Omental fat pad (tissue), 3 donors: ENCODE measurements at regions not wholly inside any gene's neighbourhood (a gene's known extent, or its start where the extent isn't known, plus 50 kb on each side); places are given as distances from the start of the nearest gene placed in this dataset.

Experiments used
- ATAC-seq: fragments of 150-250 bp; one replicate; pipeline ENCODE4 v1.9.1; 2016; ENCODE audit warnings: mild to moderate bottlenecking, moderate library complexity; ENCODE audit not compliant: low FRiP score
- DNase-seq: peaks from one replicate; pipeline ENCODE4 v3.0.0-alpha.2; 2019; ENCODE audit warnings: low spot score
- CTCF ChIP-seq, 3 donors: fragments of 450-650 bp; IDR thresholded peaks; one replicate each; pipeline ENCODE4 v1.5.1; 2016 to 2017; ENCODE audit warnings: antibody characterized with exemption in 3 of 3, mild to moderate bottlenecking in 3 of 3, moderate library complexity in 2 of 3

GRCh38 chr18:28478531-28478930 is 301.6 kb upstream of the CDH2 start:
- no peak for TF ChIP-seq CTCF (IDR thresholded peaks at IDR 0.05)
- ATAC-seq (no peak), DNase-seq (no peak)

GRCh38 chr18:28476302-28476701 is 299.4 kb upstream of the CDH2 start:
- ATAC-seq = no peak
- no peak for TF ChIP-seq CTCF (IDR thresholded peaks at IDR 0.05)
- no peak for DNase-seq

- no peak for TF ChIP-seq CTCF (IDR thresholded peaks at IDR 0.05)
- ATAC-seq (no peak), DNase-seq (no peak)
Measured at GRCh38 chr18:28469946-28470345, 293.0 kb upstream of the CDH2 start.

- DNase-seq (no peak), ATAC-seq (no peak)
- TF ChIP-seq CTCF (IDR thresholded peaks at IDR 0.05) = no peak
Measured at GRCh38 chr18:28468901-28469300, 292.0 kb upstream of the CDH2 start.

GRCh38 chr18:28466204-28466603 is 289.3 kb upstream of the CDH2 start:
- ATAC-seq (no peak), DNase-seq (no peak)
- TF ChIP-seq CTCF (IDR thresholded peaks at IDR 0.05) = no peak

GRCh38 chr18:28459587-28459986 is 282.7 kb upstream of the CDH2 start:
- DNase-seq = no peak
- no peak for ATAC-seq
- TF ChIP-seq CTCF (IDR thresholded peaks at IDR 0.05) = no peak

GRCh38 chr18:28458751-28459150 is 281.8 kb upstream of the CDH2 start:
- DNase-seq (no peak), ATAC-seq (no peak)
- TF ChIP-seq CTCF (IDR thresholded peaks at IDR 0.05) = no peak
